Erythroblast (primary cell): ENCODE measurements at regions not wholly inside any gene's neighbourhood (a gene's known extent, or its start where the extent isn't known, plus 50 kb on each side); places are given as distances from the start of the nearest gene placed in this dataset.

Source experiments
- GATA1 ChIP-seq: IDR thresholded peaks from 2 replicates; pipeline ENCODE4 v1.6.1; 2011; ENCODE audit warnings: low read depth, mild to moderate bottlenecking, control low read depth, low read length, moderate library complexity
- POLR2A ChIP-seq: IDR thresholded peaks from 2 replicates; pipeline ENCODE4 v1.6.1; 2011; ENCODE audit warnings: mild to moderate bottlenecking, low read length

GRCh38 chr15:97189162-97189780, 771.2 kb upstream of the ARRDC4 start:
- TF ChIP-seq POLR2A = no peak
- no peak for TF ChIP-seq GATA1
